Duodenal mucosa (tissue), 2 donors: ENCODE measurements at regions not wholly inside any gene's neighbourhood (a gene's known extent, or its start where the extent isn't known, plus 50 kb on each side); places are given as distances from the start of the nearest gene placed in this dataset.

Experiments
- H3K27ac ChIP-seq: one replicate; pipeline ENCODE4 v1.7.0; 2013; ENCODE audit warnings: low read depth, low read length
- H3K27me3 ChIP-seq, 2 donors: one replicate each; pipeline ENCODE4 v1.7.0; 2013; ENCODE audit warnings: low read length in 2 of 2, control low read depth in 1 of 2; ENCODE audit not compliant: insufficient read depth in 2 of 2, control insufficient read depth in 1 of 2
- H3K36me3 ChIP-seq, 2 donors: one replicate each; pipeline ENCODE4 v1.7.0; 2013; ENCODE audit warnings: low read length in 2 of 2, control low read depth in 1 of 2; ENCODE audit not compliant: insufficient read depth in 2 of 2, control insufficient read depth in 1 of 2
- H3K4me1 ChIP-seq, 2 donors: one replicate each; pipeline ENCODE4 v1.7.0; 2013; ENCODE audit warnings: low read length in 2 of 2, control low read depth in 1 of 2; ENCODE audit not compliant: insufficient read depth in 2 of 2, control insufficient read depth in 1 of 2
- H3K4me3 ChIP-seq, 2 donors: one replicate each; pipeline ENCODE4 v1.7.0; 2013; ENCODE audit warnings: low read length in 2 of 2, low read depth in 1 of 2
- H3K9ac ChIP-seq, 2 donors: one replicate each; pipeline ENCODE4 v1.7.0; 2013; ENCODE audit warnings: low read length in 2 of 2, low read depth in 1 of 2
- H3K9me3 ChIP-seq, 2 donors: one replicate each; pipeline ENCODE4 v1.7.0; 2013; ENCODE audit warnings: low read length in 2 of 2, control low read depth in 1 of 2; ENCODE audit not compliant: control insufficient read depth in 1 of 2

GRCh38 chr1:208542309-208542708 is 298.1 kb upstream of the PLXNA2 start:
- Histone ChIP-seq H3K9ac (no peak overlapping the region), H3K4me3 (no peak overlapping the region), H3K36me3 (no peaks in the 10 kb centered on the region), H3K27me3 (peaks cover 0 to 3% of the 10 kb centered on the region in 2 donors), H3K9me3 (no peaks in the 10 kb centered on the region), H3K27ac (no peak overlapping the region), H3K4me1 (peaks cover 0 to 10% of the 10 kb centered on the region in 2 donors)

GRCh38 chr1:208544053-208544452 is 299.9 kb upstream of the PLXNA2 start:
- Histone ChIP-seq H3K9me3 (no peaks in the 10 kb centered on the region), H3K4me1 (peaks cover 0 to 2% of the 10 kb centered on the region in 2 donors), H3K36me3 (no peaks in the 10 kb centered on the region), H3K27me3 (peaks cover 0 to 3% of the 10 kb centered on the region in 2 donors), H3K4me3 (no peak overlapping the region), H3K27ac (no peak overlapping the region), H3K9ac (no peak overlapping the region)

GRCh38 chr1:208544794-208545193 is 300.6 kb upstream of the PLXNA2 start:
- Histone ChIP-seq H3K9ac (no peak overlapping the region), H3K4me1 (no peaks in the 10 kb centered on the region), H3K9me3 (no peaks in the 10 kb centered on the region), H3K4me3 (no peak overlapping the region), H3K27me3 (peaks cover 0 to 3% of the 10 kb centered on the region in 2 donors), H3K27ac (no peak overlapping the region), H3K36me3 (no peaks in the 10 kb centered on the region)

- Histone ChIP-seq H3K36me3 (no peaks in the 10 kb centered on the region), H3K27ac (no peak overlapping the region), H3K4me1 (no peaks in the 10 kb centered on the region), H3K9ac (no peak overlapping the region), H3K9me3 (no peaks in the 10 kb centered on the region), H3K27me3 (peaks cover 0 to 3% of the 10 kb centered on the region in 2 donors), H3K4me3 (no peak overlapping the region)
Observed at GRCh38 chr1:208551024-208551423, 306.8 kb upstream of the PLXNA2 start.

- Histone ChIP-seq H3K27ac (no peak overlapping the region), H3K9me3 (no peaks in the 10 kb centered on the region), H3K27me3 (no peaks in the 10 kb centered on the region), H3K36me3 (no peaks in the 10 kb centered on the region), H3K9ac (no peak overlapping the region), H3K4me3 (no peak overlapping the region), H3K4me1 (no peaks in the 10 kb centered on the region)
Observed at GRCh38 chr1:208551633-208552320, 307.6 kb upstream of the PLXNA2 start.

- H3K27ac ChIP-seq: no peak overlapping the region
- H3K9ac ChIP-seq: no peak overlapping the region
- H3K4me1 ChIP-seq: no peaks in the 10 kb centered on the region
- no peaks in the 10 kb centered on the region for H3K27me3 ChIP-seq
- no peak overlapping the region for H3K4me3 ChIP-seq
- H3K9me3 ChIP-seq: no peaks in the 10 kb centered on the region
- H3K36me3 ChIP-seq: no peaks in the 10 kb centered on the region
Observed at GRCh38 chr1:208552928-208553327, 308.7 kb upstream of the PLXNA2 start.

GRCh38 chr1:208556461-208556860 is 312.3 kb upstream of the PLXNA2 start:
- no peaks in the 10 kb centered on the region for H3K27me3 ChIP-seq
- H3K4me3 ChIP-seq: no peak overlapping the region
- no peak overlapping the region for H3K9ac ChIP-seq
- H3K9me3 ChIP-seq: no peaks in the 10 kb centered on the region
- no peak overlapping the region for H3K27ac ChIP-seq
- H3K36me3 ChIP-seq: no peaks in the 10 kb centered on the region
- H3K4me1 ChIP-seq: no peaks in the 10 kb centered on the region

- Histone ChIP-seq H3K9me3 (no peaks in the 10 kb centered on the region), H3K9ac (no peak overlapping the region), H3K4me1 (no peaks in the 10 kb centered on the region), H3K27ac (no peak overlapping the region), H3K36me3 (no peaks in the 10 kb centered on the region), H3K4me3 (no peak overlapping the region), H3K27me3 (no peaks in the 10 kb centered on the region)
Observed at GRCh38 chr1:208557046-208557722, 313.0 kb upstream of the PLXNA2 start.

GRCh38 chr1:208557723-208558094 is 313.5 kb upstream of the PLXNA2 start:
- no peaks in the 10 kb centered on the region for H3K36me3 ChIP-seq
- no peaks in the 10 kb centered on the region for H3K4me1 ChIP-seq
- no peak overlapping the region for H3K9ac ChIP-seq
- H3K9me3 ChIP-seq: no peaks in the 10 kb centered on the region
- no peaks in the 10 kb centered on the region for H3K27me3 ChIP-seq
- H3K27ac ChIP-seq: no peak overlapping the region
- no peak overlapping the region for H3K4me3 ChIP-seq

GRCh38 chr1:208559597-208560329 is 315.6 kb upstream of the PLXNA2 start:
- no peak overlapping the region for H3K27ac ChIP-seq
- H3K27me3 ChIP-seq: peaks cover 0 to 2% of the 10 kb centered on the region in 2 donors
- no peaks in the 10 kb centered on the region for H3K4me1 ChIP-seq
- H3K4me3 ChIP-seq: no peak overlapping the region
- H3K9ac ChIP-seq: no peak overlapping the region
- H3K9me3 ChIP-seq: no peaks in the 10 kb centered on the region
- no peaks in the 10 kb centered on the region for H3K36me3 ChIP-seq
